ENCODE measurements at regions not wholly inside any gene's neighbourhood (a gene's known extent, or its start where the extent isn't known, plus 50 kb on each side); places are given as distances from the start of the nearest gene placed in this dataset.

DNA sequence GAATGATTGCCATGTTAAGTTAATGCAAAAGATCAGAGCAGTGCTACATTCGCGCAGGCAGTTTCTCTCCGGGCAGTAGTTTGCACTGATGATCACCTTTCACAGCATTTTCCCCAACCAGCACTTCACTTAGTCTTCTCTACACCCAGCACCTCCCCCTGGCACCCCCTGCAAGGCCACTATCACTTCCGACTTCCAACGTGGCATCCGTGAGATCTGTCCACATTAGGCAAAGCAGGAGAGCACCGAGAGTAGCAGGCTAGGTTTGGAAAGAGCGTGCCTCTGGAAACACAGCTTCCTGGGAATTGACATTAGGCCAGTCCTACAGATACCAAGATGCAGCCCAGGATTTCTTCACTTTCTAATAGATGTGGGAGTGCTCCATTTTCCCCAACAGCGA, 180.2 kb upstream of the CDIN1 start:
- no peaks in the 10 kb centered on the region for H3K79me1 ChIP-seq (ENCODE audit: insufficient read depth, low read depth, low read length, poor library complexity, severe bottlenecking)
- H4K8ac ChIP-seq (replicated peaks; ENCODE audit: insufficient read length, low read depth, low read length): no peak overlapping the region
- no peaks in the 10 kb centered on the region for H3K79me2 ChIP-seq (ENCODE audit: insufficient read depth, low read length)
- no peaks in the 10 kb centered on the region for H3K4me1 ChIP-seq (ENCODE audit: insufficient read depth, low read length)
- H3K9me3 Mint-ChIP-seq: no peaks in the 10 kb centered on the region
- H3T11ph ChIP-seq (ENCODE audit: low read length): no peak overlapping the region
- H3K4me3 Mint-ChIP-seq: no peak overlapping the region
- H3K27me3 Mint-ChIP-seq (ENCODE audit: low read depth): no peaks in the 10 kb centered on the region; the same call in 1 of the 2 replicates
- H3K56ac ChIP-seq (ENCODE audit: insufficient read length, low read depth, low read length): no peak overlapping the region
- H3K23ac ChIP-seq (ENCODE audit: insufficient read length, low read depth, low read length): no peak overlapping the region
- no peak overlapping the region for H3K9ac ChIP-seq (ENCODE audit: extremely low read depth, insufficient read length, low read length)
- no peak overlapping the region for H2BK15ac ChIP-seq (ENCODE audit: low read depth, low read length)
- TF ChIP-seq CTCF (conservative IDR thresholded peaks at IDR 0.05): no peak
- H2AFZ ChIP-seq (ENCODE audit: low read length): no peak overlapping the region
- no peak for DNase-seq
- H4K5ac ChIP-seq (ENCODE audit: insufficient read length, low read depth, low read length): no peak overlapping the region
- H3K23me2 ChIP-seq (ENCODE audit: insufficient read length, low read depth, low read length, poor library complexity, severe bottlenecking): no peaks in the 10 kb centered on the region
- H2BK5ac ChIP-seq (ENCODE audit: insufficient read length, low read length): no peak overlapping the region
- H3K27ac ChIP-seq (ENCODE audit: insufficient read length, low read depth, low read length): no peak overlapping the region
- H3K18ac ChIP-seq (ENCODE audit: insufficient read length, low read depth, low read length): no peak overlapping the region
- H3K9me3 ChIP-seq (ENCODE audit: control insufficient read depth, low read depth, low read length): no peaks in the 10 kb centered on the region
- no peak overlapping the region for H2BK20ac ChIP-seq (ENCODE audit: low read depth, low read length, poor library complexity, severe bottlenecking)
- no peak overlapping the region for H2BK12ac ChIP-seq (ENCODE audit: insufficient read length, low read depth, low read length)
- no peaks in the 10 kb centered on the region for H3K36me3 Mint-ChIP-seq (ENCODE audit: insufficient read depth in 1 of 3, low read depth in 3 of 3)
- H3K4me2 ChIP-seq (ENCODE audit: insufficient read depth, insufficient read length, low read length): no peak overlapping the region
- no peaks in the 10 kb centered on the region for H3K27me3 ChIP-seq (ENCODE audit: insufficient read depth, low read length)
- H4K20me1 ChIP-seq (ENCODE audit: control insufficient read depth, insufficient read depth, insufficient read length): no peaks in the 10 kb centered on the region
- H3K4me1 Mint-ChIP-seq: peaks cover 15 to 19% of the 10 kb centered on the region in 2 experiments
- no peak overlapping the region for H4K91ac ChIP-seq (ENCODE audit: insufficient read length, low read depth, low read length)
- H3K27ac Mint-ChIP-seq: no peak overlapping the region
- no peak overlapping the region for H2AK5ac ChIP-seq (ENCODE audit: insufficient read length, low read length)
- H3K14ac ChIP-seq (ENCODE audit: insufficient read depth, low read length): no peak overlapping the region
- H2BK120ac ChIP-seq (ENCODE audit: low read depth, low read length, poor library complexity, severe bottlenecking): no peak overlapping the region
- no peak overlapping the region for H3K4ac ChIP-seq (ENCODE audit: low read depth, low read length)
- no CpG with 5 or more reads among the region's 9 CpGs for WGBS (ENCODE audit: extremely low coverage, insufficient read length, low lambda C conversion rate)

Data from H9 (cell line).